ENCODE measurements at regions not wholly inside any gene's neighbourhood (a gene's known extent, or its start where the extent isn't known, plus 50 kb on each side); places are given as distances from the start of the nearest gene placed in this dataset.

GRCh38 chr6:167764713-167765479 is 61.8 kb upstream of the AFDN start (continued):
- TF ChIP-seq, protein P1, sequence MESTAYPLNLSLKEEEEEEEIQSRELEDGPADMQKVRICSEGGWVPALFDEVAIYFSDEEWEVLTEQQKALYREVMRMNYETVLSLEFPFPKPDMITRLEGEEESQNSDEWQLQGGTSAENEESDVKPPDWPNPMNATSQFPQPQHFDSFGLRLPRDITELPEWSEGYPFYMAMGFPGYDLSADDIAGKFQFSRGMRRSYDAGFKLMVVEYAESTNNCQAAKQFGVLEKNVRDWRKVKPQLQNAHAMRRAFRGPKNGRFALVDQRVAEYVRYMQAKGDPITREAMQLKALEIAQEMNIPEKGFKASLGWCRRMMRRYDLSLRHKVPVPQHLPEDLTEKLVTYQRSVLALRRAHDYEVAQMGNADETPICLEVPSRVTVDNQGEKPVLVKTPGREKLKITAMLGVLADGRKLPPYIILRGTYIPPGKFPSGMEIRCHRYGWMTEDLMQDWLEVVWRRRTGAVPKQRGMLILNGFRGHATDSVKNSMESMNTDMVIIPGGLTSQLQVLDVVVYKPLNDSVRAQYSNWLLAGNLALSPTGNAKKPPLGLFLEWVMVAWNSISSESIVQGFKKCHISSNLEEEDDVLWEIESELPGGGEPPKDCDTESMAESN (CRISPR knock-in tag; conservative IDR thresholded peaks at IDR 0.05): peak; percentile 28; the same call in 1 of the 2 replicates
- TF ChIP-seq ARID3A (IDR thresholded peaks at IDR 0.05; ENCODE audit: low read depth, low read length) (peak; percentile 75), HOXA3 (CRISPR knock-in tag; IDR thresholded peaks at IDR 0.05) (peak; percentile 58), ZNF629 (CRISPR knock-in tag; conservative IDR thresholded peaks at IDR 0.05) (0 out of 2 replicates have a peak, but pooled peaks have one; percentile 8), ZHX2 (IDR thresholded peaks at IDR 0.05; ENCODE audit: low read depth) (no peak), ZHX2 (CRISPR knock-in tag; IDR thresholded peaks at IDR 0.05; ENCODE audit: borderline replicate concordance) (0 out of 2 replicates have a peak, but pooled peaks have one; percentile 37), RARA (CRISPR knock-in tag; IDR thresholded peaks at IDR 0.05) (peak; percentile 58), NPAS2 (CRISPR knock-in tag; IDR thresholded peaks at IDR 0.05; ENCODE audit: borderline replicate concordance) (no peak), ZNF691 (CRISPR knock-in tag; IDR thresholded peaks at IDR 0.05; ENCODE audit: borderline replicate concordance, low read depth) (peak; percentile 59; the same call in 1 of the 2 replicates), THAP11 (CRISPR knock-in tag; IDR thresholded peaks at IDR 0.05) (0 out of 2 replicates have a peak, but pooled peaks have one; percentile 29), ZSCAN30 (CRISPR knock-in tag; IDR thresholded peaks at IDR 0.05) (0 out of 2 replicates have a peak, but pooled peaks have one; percentile 50), HDAC2 (CRISPR knock-in tag; IDR thresholded peaks at IDR 0.05) (peak; percentile 68; the same call in 1 of the 2 replicates), ZKSCAN8 (CRISPR knock-in tag; IDR thresholded peaks at IDR 0.05; ENCODE audit: borderline replicate concordance) (0 out of 2 replicates have a peak, but pooled peaks have one; percentile 24), ZNF451 (CRISPR knock-in tag; IDR thresholded peaks at IDR 0.05) (no peak), ZBTB46 (CRISPR knock-in tag; IDR thresholded peaks at IDR 0.05; ENCODE audit: borderline replicate concordance) (no peak), ZNF354B (CRISPR knock-in tag; IDR thresholded peaks at IDR 0.05) (peak; percentile 39; the same call in 1 of the 2 replicates)
